ENCODE measurements at regions not wholly inside any gene's neighbourhood (a gene's known extent, or its start where the extent isn't known, plus 50 kb on each side); places are given as distances from the start of the nearest gene placed in this dataset.

DNA sequence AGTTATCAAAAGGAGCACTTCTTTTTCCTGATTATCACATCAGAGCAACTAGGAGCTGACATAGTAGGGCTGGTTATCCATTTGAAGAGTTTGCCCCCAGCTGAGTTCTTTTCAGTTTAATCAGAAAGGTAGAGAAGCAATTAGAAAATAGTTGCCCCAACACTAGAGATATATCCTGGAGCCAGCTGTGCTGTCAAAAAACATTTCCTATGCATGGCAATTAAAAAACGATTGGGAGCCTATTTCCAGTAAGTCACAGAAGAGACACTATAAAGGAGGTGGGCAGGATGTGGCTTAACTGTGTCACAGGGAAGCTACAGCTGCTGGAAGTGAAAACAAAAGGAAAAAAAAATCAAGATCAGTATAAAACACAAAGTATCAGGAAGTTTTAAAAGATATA lies 155.7 kb upstream of the SLITRK1 start:
- no peak for TF ChIP-seq GATA2 (IDR thresholded peaks at IDR 0.05; ENCODE audit: low read depth, low read length)
- TF ChIP-seq GATA3 (IDR thresholded peaks at IDR 0.05; ENCODE audit: low read depth, low read length) = no peak
